Liver (tissue), 8 donors: ENCODE measurements at regions not wholly inside any gene's neighbourhood (a gene's known extent, or its start where the extent isn't known, plus 50 kb on each side); places are given as distances from the start of the nearest gene placed in this dataset.
"Not testable (repeated sequence)": the region's sequence is repeated elsewhere in the genome, so short reads cannot be mapped to it uniquely, and the experiment has no call there.

Experiments
- DNase-seq: peaks from one replicate; pipeline ENCODE4 v3.0.0-alpha.2; 2017; ENCODE audit warnings: low spot score
- H3K27ac ChIP-seq, 2 donors: one replicate each; pipeline ENCODE4 v1.7.0; 2013; ENCODE audit warnings: inconsistent platforms in 2 of 2, low read length in 2 of 2, control low read depth in 1 of 2, low read depth in 1 of 2, mild to moderate bottlenecking in 1 of 2
- H3K27me3 ChIP-seq, 4 donors: one replicate each; pipeline versions ENCODE4 v1.6.1 to v1.7.0; 2013; ENCODE audit warnings: low read length in 3 of 4, inconsistent platforms in 1 of 4, mild to moderate bottlenecking in 1 of 4, moderate library complexity in 1 of 4; ENCODE audit not compliant: control insufficient read depth in 4 of 4, insufficient read depth in 4 of 4
- H3K36me3 ChIP-seq, 4 donors: one replicate each; pipeline versions ENCODE4 v1.6.1 to v1.7.0; 2013; ENCODE audit warnings: low read length in 3 of 4, mild to moderate bottlenecking in 3 of 4, low read depth in 1 of 4, moderate library complexity in 1 of 4; ENCODE audit not compliant: control insufficient read depth in 4 of 4, insufficient read depth in 3 of 4
- H3K4me1 ChIP-seq, 4 donors: one replicate each; pipeline versions ENCODE4 v1.6.1 to v1.7.0; 2013; ENCODE audit warnings: low read length in 3 of 4, mild to moderate bottlenecking in 3 of 4, moderate library complexity in 1 of 4; ENCODE audit not compliant: control insufficient read depth in 4 of 4, insufficient read depth in 4 of 4
- H3K4me3 ChIP-seq, 3 donors: one replicate each; pipeline versions ENCODE4 v1.6.1 to v1.7.0; 2013; ENCODE audit warnings: low read length in 3 of 3, control low read depth in 1 of 3, low read depth in 1 of 3, mild to moderate bottlenecking in 1 of 3
- H3K9ac ChIP-seq, 2 donors: one replicate each; pipeline ENCODE4 v1.7.0; 2013; ENCODE audit warnings: low read length in 2 of 2, mild to moderate bottlenecking in 2 of 2, moderate library complexity in 2 of 2, control low read depth in 1 of 2, low read depth in 1 of 2
- H3K9me3 ChIP-seq, 4 donors: one replicate each; pipeline versions ENCODE4 v1.6.1 to v1.7.0; 2013; ENCODE audit warnings: low read length in 3 of 4; ENCODE audit not compliant: control insufficient read depth in 4 of 4
- EGR1 ChIP-seq, 2 donors: IDR thresholded peaks; 2 replicates each; pipeline ENCODE4 v1.6.1; 2016 to 2018; ENCODE audit warnings: antibody characterized with exemption in 2 of 2, low read depth in 2 of 2
- FOXA1 ChIP-seq: IDR thresholded peaks from 2 replicates; pipeline ENCODE4 v1.6.1; 2016; ENCODE audit warnings: antibody characterized with exemption
- FOXA2 ChIP-seq: IDR thresholded peaks from 2 replicates; pipeline ENCODE4 v1.6.1; 2016; ENCODE audit warnings: antibody characterized with exemption
- GABPA ChIP-seq, 2 donors: IDR thresholded peaks in 1 of 2; conservative IDR thresholded peaks in 1 of 2; 2 replicates each; pipeline ENCODE4 v1.6.1; 2016; ENCODE audit warnings: antibody characterized with exemption in 2 of 2, mild to moderate bottlenecking in 1 of 2, moderate library complexity in 1 of 2
- HNF4G ChIP-seq: IDR thresholded peaks from 2 replicates; pipeline ENCODE4 v1.6.1; 2016; ENCODE audit warnings: antibody characterized with exemption
- NR2F2 ChIP-seq: IDR thresholded peaks from 2 replicates; pipeline ENCODE4 v1.6.1; 2016; ENCODE audit warnings: antibody characterized with exemption
- RAD21 ChIP-seq, 2 donors: IDR thresholded peaks; 2 replicates each; pipeline ENCODE4 v1.6.1; 2016; ENCODE audit warnings: antibody characterized with exemption in 2 of 2, mild to moderate bottlenecking in 2 of 2
- RXRA ChIP-seq, 2 donors: IDR thresholded peaks; 2 replicates each; pipeline ENCODE4 v1.6.1; 2017 to 2018; ENCODE audit warnings: antibody characterized with exemption in 2 of 2, mild to moderate bottlenecking in 1 of 2
- SP1 ChIP-seq: IDR thresholded peaks from 2 replicates; pipeline ENCODE4 v1.6.1; 2018; ENCODE audit warnings: antibody characterized with exemption, mild to moderate bottlenecking
- TAF1 ChIP-seq: conservative IDR thresholded peaks from 2 replicates; pipeline ENCODE4 v1.6.1; 2016; ENCODE audit warnings: antibody characterized with exemption, mild to moderate bottlenecking
- YY1 ChIP-seq: IDR thresholded peaks from 2 replicates; pipeline ENCODE4 v1.6.1; 2016; ENCODE audit warnings: antibody characterized with exemption, mild to moderate bottlenecking
- WGBS: extraction: QIAGEN DNeasy Blood & Tissue Kit; methylation state at CpG from one replicate; pipeline ENCODE4 v1.1.7; 2013; 5-methylcytosine and 5-hydroxymethylcytosine counted together
- TF ChIP-seq, protein P1 (sequence below): fragments of 150-350 bp; IDR thresholded peaks from 2 replicates; pipeline ENCODE4 v1.5.1; 2017; ENCODE audit warnings: improper control_type of control experiment, low read depth, low read length; ENCODE audit not compliant: missing input control
- TF ChIP-seq, protein P2 (sequence below): IDR thresholded peaks from 2 replicates; pipeline ENCODE4 v1.6.1; 2016; ENCODE audit warnings: antibody characterized with exemption
- TF ChIP-seq, protein P3 (sequence below): IDR thresholded peaks from 2 replicates; pipeline ENCODE4 v1.6.1; 2016; ENCODE audit warnings: antibody characterized with exemption, mild to moderate bottlenecking
- TF ChIP-seq, protein P4 (sequence below): IDR thresholded peaks from 2 replicates; pipeline ENCODE4 v1.6.1; 2016; ENCODE audit warnings: antibody characterized with exemption
- TF ChIP-seq, protein P5 (sequence below): IDR thresholded peaks from 2 replicates; pipeline ENCODE4 v1.6.1; 2016; ENCODE audit warnings: antibody characterized with exemption
- donor health status: healthy.
- donor health status: healthy.
- donor health status: healthy.
- donor health status: healthy.
- donor health status: healthy.

DNA sequence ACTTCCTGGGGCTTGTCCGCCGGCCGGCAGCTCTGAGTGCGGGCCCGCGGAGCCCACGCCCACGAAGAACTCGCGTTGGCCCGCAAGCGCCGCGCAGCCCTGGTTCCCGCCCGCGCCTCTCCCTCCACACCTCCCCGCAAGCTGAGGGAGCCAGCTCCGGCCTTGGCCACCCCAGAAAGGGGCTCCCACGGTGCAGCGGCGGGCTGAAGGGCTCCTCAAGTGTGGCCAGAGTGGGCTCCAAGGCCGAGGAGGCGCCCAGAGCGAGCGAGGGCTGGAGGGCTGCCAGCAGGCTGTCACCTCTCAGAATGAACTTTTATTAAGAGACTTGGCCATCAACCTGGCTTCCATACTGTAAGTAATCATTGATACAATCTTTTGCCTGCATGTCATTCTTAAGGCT lies 923.9 kb downstream of the SOCS6 start:
- H3K36me3 ChIP-seq, H3K27ac ChIP-seq, DNase-seq, H3K4me1 ChIP-seq, H3K27me3 ChIP-seq, H3K9ac ChIP-seq, H3K4me3 ChIP-seq, H3K9me3 ChIP-seq: not testable (repeated sequence)
- WGBS = 89% methylated on average over 26 of the region's 26 CpGs

DNA sequence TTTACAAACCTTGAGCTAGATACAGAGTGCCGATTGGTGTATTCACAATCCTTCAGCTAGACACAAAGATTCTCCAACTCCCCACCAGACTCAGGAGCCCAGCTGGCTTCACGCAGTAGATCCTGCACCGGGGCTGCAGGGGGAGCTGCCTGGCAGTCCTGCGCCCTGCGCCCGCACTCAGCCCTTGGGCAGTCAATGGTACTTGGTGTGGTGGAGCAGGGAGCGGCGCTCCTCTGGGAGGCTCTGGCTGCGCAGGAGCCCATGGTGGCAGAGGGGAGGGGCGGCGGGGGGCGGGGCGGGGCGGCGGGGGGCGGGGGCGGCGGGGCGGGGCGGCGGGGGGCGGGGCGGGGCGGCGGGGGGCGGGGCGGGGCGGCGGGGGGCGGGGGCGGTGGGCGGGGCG lies 923.4 kb downstream of the SOCS6 start:
- Histone ChIP-seq H3K36me3 (no peaks in the 10 kb centered on the region), H3K27me3 (no peaks in the 10 kb centered on the region), H3K4me1 (no peaks in the 10 kb centered on the region), H3K9me3 (no peaks in the 10 kb centered on the region), H3K27ac (no peak overlapping the region), H3K9ac (no peak overlapping the region), H3K4me3 (no peak overlapping the region)
- no peak for DNase-seq
- TF ChIP-seq RAD21 (IDR thresholded peaks at IDR 0.05) = no peak
- no peak for TF ChIP-seq GABPA (IDR thresholded peaks at IDR 0.05 in 1 of 2, conservative IDR thresholded peaks at IDR 0.05 in 1 of 2)
- TF ChIP-seq, protein P1, sequence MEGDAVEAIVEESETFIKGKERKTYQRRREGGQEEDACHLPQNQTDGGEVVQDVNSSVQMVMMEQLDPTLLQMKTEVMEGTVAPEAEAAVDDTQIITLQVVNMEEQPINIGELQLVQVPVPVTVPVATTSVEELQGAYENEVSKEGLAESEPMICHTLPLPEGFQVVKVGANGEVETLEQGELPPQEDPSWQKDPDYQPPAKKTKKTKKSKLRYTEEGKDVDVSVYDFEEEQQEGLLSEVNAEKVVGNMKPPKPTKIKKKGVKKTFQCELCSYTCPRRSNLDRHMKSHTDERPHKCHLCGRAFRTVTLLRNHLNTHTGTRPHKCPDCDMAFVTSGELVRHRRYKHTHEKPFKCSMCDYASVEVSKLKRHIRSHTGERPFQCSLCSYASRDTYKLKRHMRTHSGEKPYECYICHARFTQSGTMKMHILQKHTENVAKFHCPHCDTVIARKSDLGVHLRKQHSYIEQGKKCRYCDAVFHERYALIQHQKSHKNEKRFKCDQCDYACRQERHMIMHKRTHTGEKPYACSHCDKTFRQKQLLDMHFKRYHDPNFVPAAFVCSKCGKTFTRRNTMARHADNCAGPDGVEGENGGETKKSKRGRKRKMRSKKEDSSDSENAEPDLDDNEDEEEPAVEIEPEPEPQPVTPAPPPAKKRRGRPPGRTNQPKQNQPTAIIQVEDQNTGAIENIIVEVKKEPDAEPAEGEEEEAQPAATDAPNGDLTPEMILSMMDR = no peak
- TF ChIP-seq YY1 = no peak
- no peak for TF ChIP-seq NR2F2
- WGBS = 69% methylated on average over 22 of the region's 33 CpGs

DNA sequence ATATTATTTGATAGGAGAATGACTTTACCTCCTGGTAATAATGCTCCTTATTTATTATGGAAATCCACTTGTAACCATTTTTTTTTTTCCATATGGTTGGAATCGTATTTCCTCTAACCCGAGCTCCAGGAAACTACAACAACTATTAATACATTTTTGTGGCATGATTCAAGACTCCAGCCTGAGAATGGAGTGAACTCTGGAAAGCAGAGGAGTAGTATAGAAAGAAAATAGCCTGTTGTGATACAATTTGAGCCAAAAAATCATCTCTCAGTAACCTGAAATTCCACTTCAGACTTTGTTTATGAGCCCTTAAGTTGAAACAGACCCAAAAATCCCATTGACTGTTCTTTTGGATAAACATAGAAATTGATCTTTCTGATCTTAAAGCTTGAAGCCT lies 921.1 kb downstream of the SOCS6 start:
- H3K36me3 ChIP-seq = no peaks in the 10 kb centered on the region
- no peaks in the 10 kb centered on the region for H3K27me3 ChIP-seq
- DNase-seq = no peak
- no peak overlapping the region for H3K4me3 ChIP-seq
- no peaks in the 10 kb centered on the region for H3K9me3 ChIP-seq
- WGBS = 60% methylated on average over 2 of the region's 2 CpGs
- no peak overlapping the region for H3K27ac ChIP-seq
- H3K9ac ChIP-seq = no peak overlapping the region
- no peaks in the 10 kb centered on the region for H3K4me1 ChIP-seq
- no peak for TF ChIP-seq GABPA (IDR thresholded peaks at IDR 0.05 in 1 of 2, conservative IDR thresholded peaks at IDR 0.05 in 1 of 2)
- TF ChIP-seq, protein P1 = no peak
- TF ChIP-seq, protein P2, sequence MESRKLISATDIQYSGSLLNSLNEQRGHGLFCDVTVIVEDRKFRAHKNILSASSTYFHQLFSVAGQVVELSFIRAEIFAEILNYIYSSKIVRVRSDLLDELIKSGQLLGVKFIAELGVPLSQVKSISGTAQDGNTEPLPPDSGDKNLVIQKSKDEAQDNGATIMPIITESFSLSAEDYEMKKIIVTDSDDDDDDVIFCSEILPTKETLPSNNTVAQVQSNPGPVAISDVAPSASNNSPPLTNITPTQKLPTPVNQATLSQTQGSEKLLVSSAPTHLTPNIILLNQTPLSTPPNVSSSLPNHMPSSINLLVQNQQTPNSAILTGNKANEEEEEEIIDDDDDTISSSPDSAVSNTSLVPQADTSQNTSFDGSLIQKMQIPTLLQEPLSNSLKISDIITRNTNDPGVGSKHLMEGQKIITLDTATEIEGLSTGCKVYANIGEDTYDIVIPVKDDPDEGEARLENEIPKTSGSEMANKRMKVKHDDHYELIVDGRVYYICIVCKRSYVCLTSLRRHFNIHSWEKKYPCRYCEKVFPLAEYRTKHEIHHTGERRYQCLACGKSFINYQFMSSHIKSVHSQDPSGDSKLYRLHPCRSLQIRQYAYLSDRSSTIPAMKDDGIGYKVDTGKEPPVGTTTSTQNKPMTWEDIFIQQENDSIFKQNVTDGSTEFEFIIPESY = no peak
- TF ChIP-seq, protein P3, sequence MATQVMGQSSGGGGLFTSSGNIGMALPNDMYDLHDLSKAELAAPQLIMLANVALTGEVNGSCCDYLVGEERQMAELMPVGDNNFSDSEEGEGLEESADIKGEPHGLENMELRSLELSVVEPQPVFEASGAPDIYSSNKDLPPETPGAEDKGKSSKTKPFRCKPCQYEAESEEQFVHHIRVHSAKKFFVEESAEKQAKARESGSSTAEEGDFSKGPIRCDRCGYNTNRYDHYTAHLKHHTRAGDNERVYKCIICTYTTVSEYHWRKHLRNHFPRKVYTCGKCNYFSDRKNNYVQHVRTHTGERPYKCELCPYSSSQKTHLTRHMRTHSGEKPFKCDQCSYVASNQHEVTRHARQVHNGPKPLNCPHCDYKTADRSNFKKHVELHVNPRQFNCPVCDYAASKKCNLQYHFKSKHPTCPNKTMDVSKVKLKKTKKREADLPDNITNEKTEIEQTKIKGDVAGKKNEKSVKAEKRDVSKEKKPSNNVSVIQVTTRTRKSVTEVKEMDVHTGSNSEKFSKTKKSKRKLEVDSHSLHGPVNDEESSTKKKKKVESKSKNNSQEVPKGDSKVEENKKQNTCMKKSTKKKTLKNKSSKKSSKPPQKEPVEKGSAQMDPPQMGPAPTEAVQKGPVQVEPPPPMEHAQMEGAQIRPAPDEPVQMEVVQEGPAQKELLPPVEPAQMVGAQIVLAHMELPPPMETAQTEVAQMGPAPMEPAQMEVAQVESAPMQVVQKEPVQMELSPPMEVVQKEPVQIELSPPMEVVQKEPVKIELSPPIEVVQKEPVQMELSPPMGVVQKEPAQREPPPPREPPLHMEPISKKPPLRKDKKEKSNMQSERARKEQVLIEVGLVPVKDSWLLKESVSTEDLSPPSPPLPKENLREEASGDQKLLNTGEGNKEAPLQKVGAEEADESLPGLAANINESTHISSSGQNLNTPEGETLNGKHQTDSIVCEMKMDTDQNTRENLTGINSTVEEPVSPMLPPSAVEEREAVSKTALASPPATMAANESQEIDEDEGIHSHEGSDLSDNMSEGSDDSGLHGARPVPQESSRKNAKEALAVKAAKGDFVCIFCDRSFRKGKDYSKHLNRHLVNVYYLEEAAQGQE = no peak
- no peak for TF ChIP-seq RAD21 (IDR thresholded peaks at IDR 0.05)
- TF ChIP-seq RXRA (IDR thresholded peaks at IDR 0.05) = no peak
- TF ChIP-seq EGR1 (IDR thresholded peaks at IDR 0.05; ENCODE audit: low read depth in 2 of 2) = no peak
- no peak for TF ChIP-seq SP1
- TF ChIP-seq, protein P4, sequence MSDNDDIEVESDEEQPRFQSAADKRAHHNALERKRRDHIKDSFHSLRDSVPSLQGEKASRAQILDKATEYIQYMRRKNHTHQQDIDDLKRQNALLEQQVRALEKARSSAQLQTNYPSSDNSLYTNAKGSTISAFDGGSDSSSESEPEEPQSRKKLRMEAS = no peak
- TF ChIP-seq, protein P5, sequence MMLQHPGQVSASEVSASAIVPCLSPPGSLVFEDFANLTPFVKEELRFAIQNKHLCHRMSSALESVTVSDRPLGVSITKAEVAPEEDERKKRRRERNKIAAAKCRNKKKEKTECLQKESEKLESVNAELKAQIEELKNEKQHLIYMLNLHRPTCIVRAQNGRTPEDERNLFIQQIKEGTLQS = no peak
- TF ChIP-seq HNF4G = no peak
- TF ChIP-seq NR2F2 = no peak
- TF ChIP-seq TAF1 = no peak
- TF ChIP-seq FOXA2 = no peak
- no peak for TF ChIP-seq YY1
- no peak for TF ChIP-seq FOXA1
